Prostate gland (tissue), 2 donors: ENCODE measurements at regions not wholly inside any gene's neighbourhood (a gene's known extent, or its start where the extent isn't known, plus 50 kb on each side); places are given as distances from the start of the nearest gene placed in this dataset.
"Not testable (repeated sequence)": the region's sequence is repeated elsewhere in the genome, so short reads cannot be mapped to it uniquely, and the experiment has no call there.

Source experiments
- POLR2A ChIP-seq: fragments of 450-650 bp; IDR thresholded peaks from one replicate; pipeline ENCODE4 v1.6.1; 2016; ENCODE audit warnings: antibody characterized with exemption, mild to moderate bottlenecking
- POLR2AphosphoS5 ChIP-seq: sonication (generic); formaldehyde crosslinking; IDR thresholded peaks from one replicate; pipeline ENCODE4 v1.6.1; 2017; ENCODE audit warnings: antibody characterized with exemption
- TF ChIP-seq, protein P1 (sequence below), 4 experiments: fragments of 200-600 bp in 2 of 4; fragments of 450-650 bp in 2 of 4; sonication (generic) in 2 of 4; IDR thresholded peaks; 1 replicate in 3 of 4; 2 replicates in 1 of 4; pipeline ENCODE4 v1.5.1; 2016 to 2019; ENCODE audit warnings: antibody characterized with exemption in 4 of 4, mild to moderate bottlenecking in 2 of 4, moderate library complexity in 2 of 4

DNA sequence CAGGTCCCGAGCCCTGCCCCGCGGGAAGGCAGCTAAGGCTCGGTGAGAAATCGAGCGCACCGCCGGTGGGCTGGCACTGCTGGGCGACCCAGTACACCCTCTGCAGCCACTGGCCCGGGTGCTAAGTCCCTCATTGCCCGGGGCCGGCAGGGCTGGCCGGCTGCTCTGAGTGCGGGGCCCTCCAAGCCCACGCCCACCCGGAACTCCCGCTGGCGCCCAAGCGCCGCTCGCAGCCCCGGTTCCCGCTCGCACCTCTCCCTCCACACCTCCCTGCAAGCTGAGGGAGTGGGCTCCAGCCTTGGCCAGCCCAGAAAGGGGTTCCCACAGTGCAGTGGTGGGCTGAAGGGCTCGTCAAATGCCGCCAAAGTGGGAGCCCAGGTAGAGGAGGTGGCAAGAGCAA is 63.2 kb upstream of the IER3 start:
- TF ChIP-seq, protein P1, sequence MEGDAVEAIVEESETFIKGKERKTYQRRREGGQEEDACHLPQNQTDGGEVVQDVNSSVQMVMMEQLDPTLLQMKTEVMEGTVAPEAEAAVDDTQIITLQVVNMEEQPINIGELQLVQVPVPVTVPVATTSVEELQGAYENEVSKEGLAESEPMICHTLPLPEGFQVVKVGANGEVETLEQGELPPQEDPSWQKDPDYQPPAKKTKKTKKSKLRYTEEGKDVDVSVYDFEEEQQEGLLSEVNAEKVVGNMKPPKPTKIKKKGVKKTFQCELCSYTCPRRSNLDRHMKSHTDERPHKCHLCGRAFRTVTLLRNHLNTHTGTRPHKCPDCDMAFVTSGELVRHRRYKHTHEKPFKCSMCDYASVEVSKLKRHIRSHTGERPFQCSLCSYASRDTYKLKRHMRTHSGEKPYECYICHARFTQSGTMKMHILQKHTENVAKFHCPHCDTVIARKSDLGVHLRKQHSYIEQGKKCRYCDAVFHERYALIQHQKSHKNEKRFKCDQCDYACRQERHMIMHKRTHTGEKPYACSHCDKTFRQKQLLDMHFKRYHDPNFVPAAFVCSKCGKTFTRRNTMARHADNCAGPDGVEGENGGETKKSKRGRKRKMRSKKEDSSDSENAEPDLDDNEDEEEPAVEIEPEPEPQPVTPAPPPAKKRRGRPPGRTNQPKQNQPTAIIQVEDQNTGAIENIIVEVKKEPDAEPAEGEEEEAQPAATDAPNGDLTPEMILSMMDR (IDR thresholded peaks at IDR 0.05) = not testable (repeated sequence)
- TF ChIP-seq POLR2A, POLR2AphosphoS5: not testable (repeated sequence)
